ENCODE measurements at regions not wholly inside any gene's neighbourhood (a gene's known extent, or its start where the extent isn't known, plus 50 kb on each side); places are given as distances from the start of the nearest gene placed in this dataset.
A peak's percentile ranks its signal among the peaks of the same experiment; 100 is the strongest.
"Not testable (repeated sequence)": the region's sequence is repeated elsewhere in the genome, so short reads cannot be mapped to it uniquely, and the experiment has no call there.

GRCh38 chr5:67657055-67657454, 460.5 kb upstream of the CD180 start:
- intact Hi-C loops (cut with DNase I) = no loop called here
- DNase-seq = no peak

- DNase-seq = no peak
- intact Hi-C loops (cut with DNase I) = no loop called here
Measured at GRCh38 chr5:67652201-67652600, 455.6 kb upstream of the CD180 start.

GRCh38 chr5:67651180-67651579, 454.6 kb upstream of the CD180 start:
- intact Hi-C loops (cut with DNase I) = no loop called here
- DNase-seq = no peak

GRCh38 chr5:67648201-67648671, 451.6 kb upstream of the CD180 start:
- intact Hi-C loops (cut with DNase I) = no loop called here
- peak in 9 of 42 donors; percentile 8 to 19 (median 11) for DNase-seq

- no peak for DNase-seq
- intact Hi-C loops (cut with DNase I) = no loop called here
Measured at GRCh38 chr5:67647772-67648171, 451.2 kb upstream of the CD180 start.

- no peak for DNase-seq
- intact Hi-C loops (cut with DNase I) = no loop called here
Measured at GRCh38 chr5:67644221-67644920, 447.8 kb upstream of the CD180 start.

- intact Hi-C loops (cut with DNase I) = no loop called here
- DNase-seq = no peak
Measured at GRCh38 chr5:67643536-67643935, 446.9 kb upstream of the CD180 start.

GRCh38 chr5:67639976-67640375, 443.4 kb upstream of the CD180 start:
- no peak for DNase-seq
- intact Hi-C loops (cut with DNase I) = no loop called here

GRCh38 chr5:67639313-67639712, 442.7 kb upstream of the CD180 start:
- DNase-seq = no peak
- intact Hi-C loops (cut with DNase I) = no loop called here

- no peak for DNase-seq
- intact Hi-C loops (cut with DNase I) = no loop called here
Measured at GRCh38 chr5:67636850-67637524, 440.4 kb upstream of the CD180 start.

- intact Hi-C loops (cut with DNase I) = no loop called here
- peak; percentile 45 to 90 (median 78) for DNase-seq
Measured at GRCh38 chr5:67636091-67636490, 439.5 kb upstream of the CD180 start.

GRCh38 chr5:67627079-67627478, 430.5 kb upstream of the CD180 start:
- intact Hi-C loops (cut with DNase I) = not testable (repeated sequence)

GRCh38 chr5:67623078-67623477, 426.5 kb upstream of the CD180 start:
- DNase-seq = no peak
- intact Hi-C loops (cut with DNase I) = no loop called here

More at GRCh38 chr5:67627079-67627478, 430.5 kb upstream of the CD180 start:
- DNase-seq = not testable (repeated sequence)

- intact Hi-C loops (cut with DNase I) = no loop called here
- DNase-seq = peak in 1 of 42 donors; percentile 8
Measured at GRCh38 chr5:67620424-67621397, 424.1 kb upstream of the CD180 start.

- no peak for DNase-seq
- intact Hi-C loops (cut with DNase I) = no loop called here
Measured at GRCh38 chr5:67619636-67620035, 423.0 kb upstream of the CD180 start.

GRCh38 chr5:67619235-67619634, 422.6 kb upstream of the CD180 start:
- DNase-seq = no peak
- intact Hi-C loops (cut with DNase I) = no loop called here

- no peak for DNase-seq
- intact Hi-C loops (cut with DNase I) = no loop called here
Measured at GRCh38 chr5:67617051-67617450, 420.5 kb upstream of the CD180 start.

- intact Hi-C loops (cut with DNase I) = no loop called here
- DNase-seq = no peak
Measured at GRCh38 chr5:67612961-67613360, 416.4 kb upstream of the CD180 start.

GRCh38 chr5:67610186-67610912, 413.8 kb upstream of the CD180 start:
- DNase-seq = no peak
- intact Hi-C loops (cut with DNase I) = no loop called here

Measured in head of caudate nucleus (tissue), 42 donors.